ENCODE measurements at regions not wholly inside any gene's neighbourhood (a gene's known extent, or its start where the extent isn't known, plus 50 kb on each side); places are given as distances from the start of the nearest gene placed in this dataset.
"Not testable (repeated sequence)": the region's sequence is repeated elsewhere in the genome, so short reads cannot be mapped to it uniquely, and the experiment has no call there.

DNA sequence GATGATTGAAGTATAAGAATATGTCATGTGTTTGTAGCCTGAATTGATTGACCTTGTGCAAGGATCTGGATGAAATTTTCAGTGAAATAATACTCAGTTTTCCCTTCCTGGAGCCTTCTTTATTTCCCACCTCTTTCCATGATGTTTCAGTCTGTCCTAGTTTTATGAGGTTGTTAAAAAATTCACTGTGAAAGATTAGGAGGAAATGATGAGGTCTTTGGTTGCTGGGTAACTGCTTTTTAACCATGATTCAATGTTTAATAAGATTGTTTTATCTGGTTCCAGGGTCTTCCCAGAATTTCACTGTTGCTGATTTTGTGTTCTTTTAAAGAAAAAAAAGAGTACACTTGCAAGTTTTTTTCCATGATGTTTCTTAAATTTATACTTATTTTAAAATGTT is 221.5 kb downstream of the MBL2 start:
- no peak for DNase-seq

DNA sequence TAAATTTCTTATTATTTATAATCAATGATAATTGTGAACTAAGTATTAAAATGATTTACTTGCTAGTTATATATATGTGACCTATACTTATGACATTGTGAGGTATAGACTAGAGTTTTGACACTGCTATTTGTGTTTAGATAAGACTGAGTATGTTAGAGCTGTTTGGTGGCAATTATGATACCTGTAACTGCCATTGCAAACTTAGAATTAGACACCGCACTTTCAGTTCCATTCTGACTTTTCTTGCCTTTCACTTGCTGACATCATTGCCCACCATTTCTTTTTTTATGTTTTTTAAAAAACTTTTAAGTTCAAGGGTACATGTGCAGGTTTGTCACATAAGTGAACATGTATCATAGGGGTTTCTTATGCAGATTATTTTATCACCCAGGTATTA is 214.5 kb downstream of the MBL2 start:
- no peak for DNase-seq

GRCh38 chr10:52561322-52561721 is 211.3 kb downstream of the MBL2 start:
- DNase-seq, result no peak

GRCh38 chr10:52563360-52563759 is 209.2 kb downstream of the MBL2 start:
- no peak for DNase-seq

DNA sequence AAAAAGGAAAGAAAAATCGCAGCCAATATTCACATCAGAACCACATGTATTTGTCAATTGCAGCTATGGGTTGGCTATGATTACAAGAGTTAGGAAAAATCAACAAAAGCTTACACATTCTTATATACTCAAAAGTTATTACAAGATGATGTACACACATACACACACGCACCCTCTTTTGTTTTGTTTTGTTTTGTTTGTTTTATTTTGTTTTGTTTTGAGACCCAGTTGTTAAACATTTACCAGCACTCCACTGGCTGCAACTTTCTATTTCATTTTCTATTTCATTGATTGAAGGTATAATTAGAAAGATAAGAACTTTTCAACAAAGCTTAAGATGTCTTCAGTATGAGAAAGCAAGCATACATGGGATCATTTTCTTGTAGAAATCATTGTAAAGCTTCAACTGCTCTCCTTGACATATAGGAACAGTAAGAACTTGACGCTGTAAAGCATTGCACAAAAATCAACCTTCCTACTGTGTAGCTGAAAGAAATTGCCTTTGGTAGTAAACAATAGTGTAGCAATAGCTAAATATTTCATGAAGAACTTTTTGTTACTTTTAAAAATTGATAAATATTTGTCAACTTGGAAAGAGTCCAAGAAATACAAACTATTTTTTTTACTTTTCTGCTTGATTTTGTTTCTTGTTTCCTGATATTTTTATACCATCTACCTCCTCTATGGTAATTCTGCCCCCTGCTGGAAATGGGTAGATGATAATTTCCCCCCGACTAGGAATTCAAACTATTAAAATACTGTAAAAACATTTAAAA is 205.9 kb downstream of the MBL2 start:
- DNase-seq, result peak; percentile 12

DNA sequence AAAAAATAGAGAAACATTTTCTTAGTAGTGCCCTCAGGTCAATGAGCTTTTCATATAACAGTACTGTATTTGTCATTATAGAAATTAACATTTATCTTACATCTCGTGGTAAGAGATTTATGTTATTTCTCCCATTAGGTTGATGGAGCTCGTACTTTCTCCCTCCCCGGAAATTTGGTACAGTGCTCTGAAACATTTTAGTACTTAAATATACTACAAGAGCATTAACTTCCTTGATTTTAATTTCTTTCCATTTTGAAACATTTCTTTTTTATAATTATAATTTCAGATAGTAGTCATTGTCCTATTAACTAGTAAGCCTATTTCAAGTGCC is 205.4 kb downstream of the MBL2 start:
- DNase-seq, result no peak

DNA sequence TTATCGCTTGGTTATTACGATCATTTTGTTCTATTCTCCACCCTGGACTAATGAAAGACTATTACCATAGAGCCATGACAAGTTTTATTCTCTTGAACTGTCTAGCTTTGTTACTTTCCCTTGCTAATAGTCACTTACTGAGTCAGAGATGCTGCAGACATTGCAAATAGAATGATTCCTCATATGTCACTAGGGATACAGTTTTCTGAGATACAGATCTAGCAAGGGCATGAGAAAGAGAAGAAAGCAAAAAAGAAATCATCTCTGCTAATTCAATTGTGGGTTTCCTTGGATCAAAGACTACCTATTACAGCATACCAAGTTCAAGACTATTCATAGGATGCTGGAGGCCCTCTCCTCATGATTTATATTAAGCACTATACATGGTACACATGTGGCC is 204.3 kb downstream of the MBL2 start:
- no peak for DNase-seq

GRCh38 chr10:52570490-52570889 is 202.1 kb downstream of the MBL2 start:
- DNase-seq, result no peak

DNA sequence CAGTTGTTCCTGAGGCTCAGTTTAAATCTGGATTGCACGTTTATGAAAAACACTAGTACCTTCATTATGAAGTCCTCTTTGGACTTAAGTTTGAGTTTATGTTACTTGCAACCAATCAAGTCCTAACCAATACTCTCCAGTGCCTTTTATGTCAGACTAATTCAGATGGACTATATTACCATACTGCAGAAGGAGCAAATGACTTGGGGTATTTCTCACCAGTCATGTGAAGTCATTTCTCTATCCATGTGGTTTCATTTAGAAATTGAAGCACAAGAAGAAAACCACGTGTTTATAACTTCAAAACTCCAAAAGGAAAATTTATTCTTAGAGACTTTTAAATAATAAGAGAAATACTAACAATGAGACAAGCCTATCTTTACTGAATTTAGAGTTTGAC is 201.6 kb downstream of the MBL2 start:
- DNase-seq, result no peak

DNA sequence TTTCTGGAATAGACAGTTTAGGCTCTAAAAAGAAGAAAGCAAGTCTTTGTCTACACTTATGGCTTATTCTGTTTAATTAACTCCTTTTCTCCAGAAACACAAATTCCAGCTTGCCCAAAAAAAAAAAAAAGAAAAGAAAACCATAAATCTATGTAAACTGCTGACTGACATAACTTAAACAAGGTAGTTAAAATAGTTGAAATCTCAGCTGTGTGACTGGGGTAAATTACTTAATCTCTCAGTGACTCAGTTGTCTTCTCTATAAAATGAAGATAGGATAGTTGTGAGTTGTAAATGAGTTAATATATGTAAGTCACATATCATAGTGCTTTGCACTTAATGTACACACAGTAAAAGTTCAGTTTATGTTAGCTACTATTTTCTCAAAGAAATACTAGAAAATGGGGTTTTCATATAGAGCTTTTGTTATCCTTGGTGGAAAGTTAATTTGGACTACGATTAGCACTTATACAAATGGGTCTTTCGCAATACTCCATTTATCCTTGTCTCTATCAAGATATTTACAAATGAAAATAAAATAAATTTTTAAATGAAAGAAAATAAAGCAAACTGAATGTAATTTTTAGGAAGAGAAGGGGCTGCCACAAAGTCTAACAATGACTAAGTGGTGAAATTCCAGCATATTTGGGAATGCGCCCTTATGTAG is 200.9 kb downstream of the MBL2 start:
- no peak for DNase-seq

DNA sequence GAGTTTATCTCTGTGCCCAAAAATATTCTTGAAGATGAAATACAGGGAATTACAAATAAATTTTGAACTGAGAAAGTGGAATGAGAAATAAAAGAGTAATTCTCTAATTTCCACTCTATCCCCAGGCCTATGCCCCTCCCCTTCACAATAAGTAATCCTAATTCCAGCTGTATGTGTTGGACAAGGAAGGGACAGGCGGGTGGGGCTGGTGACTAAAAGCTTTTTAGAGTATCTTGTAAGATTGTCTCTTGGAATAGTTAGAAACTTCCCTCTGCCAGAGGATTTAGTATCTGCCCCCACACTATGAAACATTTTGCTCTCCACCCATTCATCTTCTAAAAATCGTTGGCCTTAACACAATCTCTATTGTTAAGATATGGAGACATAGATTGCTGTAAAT is 199.2 kb downstream of the MBL2 start:
- DNase-seq, result no peak

- DNase-seq, result no peak
Measured at GRCh38 chr10:52574697-52575096, 197.9 kb downstream of the MBL2 start.

- DNase-seq, result no peak
Measured at GRCh38 chr10:52577047-52577446, 195.5 kb downstream of the MBL2 start.

DNA sequence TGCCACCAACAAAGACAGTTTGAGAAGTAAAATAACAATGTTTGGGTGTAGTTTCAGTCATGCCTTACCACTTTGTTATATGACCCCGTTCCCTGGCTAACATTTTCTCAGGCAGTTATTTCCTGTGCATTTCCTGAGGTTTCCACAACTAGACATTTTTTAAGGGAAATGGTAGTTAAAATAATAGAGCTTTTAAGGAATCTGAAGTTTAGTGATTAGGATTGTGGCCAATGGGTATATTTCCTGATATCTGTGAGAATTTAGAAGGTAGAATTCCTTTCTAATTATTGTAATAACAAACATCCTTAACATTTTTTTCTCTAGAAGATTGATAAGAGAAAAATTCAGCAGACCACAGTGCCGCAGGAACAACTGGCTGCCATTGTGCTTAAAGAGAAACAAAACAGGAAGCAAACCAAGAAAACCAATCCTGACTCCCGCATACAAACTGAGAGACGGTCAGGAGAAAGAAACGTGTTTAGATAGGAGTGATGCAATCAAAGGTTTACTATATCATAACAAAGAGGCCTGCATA is 193.6 kb downstream of the MBL2 start:
- no peak for DNase-seq

DNA sequence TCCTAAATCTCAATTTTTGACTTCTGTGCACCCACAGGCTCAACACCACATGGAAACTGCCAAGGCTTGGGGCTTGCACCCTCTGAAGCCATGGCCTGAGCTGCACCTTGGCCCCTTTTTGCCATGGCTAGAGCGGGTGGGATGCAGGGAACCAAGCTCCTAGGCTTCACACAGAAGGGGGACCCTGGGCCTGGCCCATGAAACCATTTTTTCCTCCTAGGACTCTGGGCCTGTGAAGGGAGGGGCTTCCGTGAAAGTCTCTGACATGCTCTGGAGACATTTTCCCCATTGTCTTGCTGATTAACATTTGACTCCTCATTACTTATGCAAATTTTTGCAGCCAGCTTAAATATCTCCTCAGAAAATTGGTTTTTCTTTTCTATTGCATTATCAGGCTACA is 190.9 kb downstream of the MBL2 start:
- DNase-seq, result not testable (repeated sequence)

GRCh38 chr10:52583336-52583735 is 189.2 kb downstream of the MBL2 start:
- no peak for DNase-seq

- DNase-seq, result no peak
Measured at GRCh38 chr10:52586710-52587109, 185.9 kb downstream of the MBL2 start.

DNA sequence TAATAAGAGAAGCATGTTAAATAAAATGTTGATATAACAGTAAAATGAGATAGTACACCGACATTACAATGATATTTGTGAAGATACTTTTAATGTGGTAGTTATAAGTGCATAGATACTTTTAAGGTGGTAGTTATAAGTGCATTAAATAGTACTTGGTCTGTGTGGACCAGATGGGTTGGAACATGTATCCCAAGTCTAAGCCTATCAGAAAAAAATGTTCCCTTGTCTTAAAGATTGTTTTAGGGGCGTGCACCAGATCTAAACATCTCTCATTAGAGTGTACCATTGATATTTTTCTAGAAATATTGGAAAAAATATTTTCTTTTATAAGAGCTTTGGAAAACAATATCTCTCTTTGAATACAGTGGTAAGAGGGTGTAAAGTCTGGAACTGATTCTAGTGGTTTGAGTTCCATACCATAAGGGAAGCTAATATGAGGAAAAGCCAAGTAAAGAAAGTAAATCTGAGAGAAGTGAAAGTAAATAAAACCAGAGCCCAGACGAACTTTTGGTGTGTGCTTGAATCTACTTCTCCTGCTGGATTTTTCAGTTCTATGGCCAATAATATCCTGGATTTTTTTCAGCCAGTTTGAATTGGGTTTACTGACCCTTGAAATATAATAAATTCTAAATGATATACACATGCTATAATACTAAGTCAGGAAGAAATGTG is 175.3 kb downstream of the MBL2 start:
- no peak for DNase-seq

GRCh38 chr10:52598936-52599335 is 173.6 kb downstream of the MBL2 start:
- no peak for DNase-seq

- DNase-seq, result no peak
Measured at GRCh38 chr10:52599551-52600200, 172.9 kb downstream of the MBL2 start.

DNA sequence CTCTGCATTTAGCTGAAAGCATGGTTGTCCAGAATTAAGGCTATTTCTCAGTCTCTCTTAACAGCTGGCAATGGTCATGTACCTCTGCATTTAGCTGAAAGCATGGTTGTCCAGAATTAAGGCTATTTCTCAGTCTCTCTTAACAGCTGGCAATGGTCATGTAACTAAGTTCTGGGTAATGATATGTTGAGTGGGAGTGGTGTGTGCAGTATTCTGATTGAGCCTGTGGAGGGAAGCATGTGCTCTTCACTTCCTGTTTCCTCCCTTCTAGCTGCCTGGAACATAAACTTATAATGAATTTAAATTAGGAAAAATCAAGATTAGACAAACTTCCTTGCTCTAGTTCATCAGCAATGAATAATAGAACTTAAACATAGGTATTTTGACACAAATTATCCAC is 168.5 kb downstream of the MBL2 start:
- DNase-seq, result peak; percentile 2

DNA sequence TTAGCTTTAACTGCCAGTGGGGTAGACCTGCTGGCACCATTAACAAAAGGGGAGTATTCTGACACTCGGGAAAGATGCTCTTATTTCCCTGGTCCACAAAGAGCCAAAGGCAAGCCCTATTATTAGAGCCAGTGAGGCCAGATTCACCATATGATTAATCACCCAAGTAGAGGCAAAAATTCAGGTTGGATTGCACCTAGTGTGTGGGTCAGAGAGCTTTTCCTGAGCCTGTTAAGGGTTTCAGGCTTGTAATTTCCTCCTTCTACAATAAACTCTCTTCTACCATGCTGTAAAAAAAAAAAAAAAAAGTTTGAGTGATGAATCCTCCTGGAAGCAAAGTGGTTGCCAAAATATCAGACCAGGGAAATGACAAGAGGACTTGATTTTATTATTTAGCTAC is 163.5 kb downstream of the MBL2 start:
- DNase-seq, result peak; percentile 92

- DNase-seq, result peak; percentile 75
Measured at GRCh38 chr10:52609626-52610240, 162.9 kb downstream of the MBL2 start.

All from NCI-H69 (cell line).